Panc1 (cell line): ENCODE measurements at regions not wholly inside any gene's neighbourhood (a gene's known extent, or its start where the extent isn't known, plus 50 kb on each side); places are given as distances from the start of the nearest gene placed in this dataset.

Source experiments
- POLR2AphosphoS5 ChIP-seq: IDR thresholded peaks from 2 replicates; pipeline ENCODE4 v1.6.1; 2012; ENCODE audit warnings: mild to moderate bottlenecking, low read depth, low read length, moderate library complexity
- TF ChIP-seq, protein P1 (sequence below): fragments of 450-650 bp; IDR thresholded peaks from 2 replicates; pipeline ENCODE4 v1.5.1; 2017; ENCODE audit warnings: mild to moderate bottlenecking
- TF ChIP-seq, protein P2 (sequence below), 2 experiments: IDR thresholded peaks; 2 replicates each; pipeline ENCODE4 v1.6.1; 2011 to 2012; ENCODE audit warnings: low read depth in 2 of 2, control low read depth in 1 of 2, low read length in 1 of 2, mild to moderate bottlenecking in 1 of 2, moderate library complexity in 1 of 2; ENCODE audit not compliant: insufficient read depth in 1 of 2

- TF ChIP-seq, protein P1, sequence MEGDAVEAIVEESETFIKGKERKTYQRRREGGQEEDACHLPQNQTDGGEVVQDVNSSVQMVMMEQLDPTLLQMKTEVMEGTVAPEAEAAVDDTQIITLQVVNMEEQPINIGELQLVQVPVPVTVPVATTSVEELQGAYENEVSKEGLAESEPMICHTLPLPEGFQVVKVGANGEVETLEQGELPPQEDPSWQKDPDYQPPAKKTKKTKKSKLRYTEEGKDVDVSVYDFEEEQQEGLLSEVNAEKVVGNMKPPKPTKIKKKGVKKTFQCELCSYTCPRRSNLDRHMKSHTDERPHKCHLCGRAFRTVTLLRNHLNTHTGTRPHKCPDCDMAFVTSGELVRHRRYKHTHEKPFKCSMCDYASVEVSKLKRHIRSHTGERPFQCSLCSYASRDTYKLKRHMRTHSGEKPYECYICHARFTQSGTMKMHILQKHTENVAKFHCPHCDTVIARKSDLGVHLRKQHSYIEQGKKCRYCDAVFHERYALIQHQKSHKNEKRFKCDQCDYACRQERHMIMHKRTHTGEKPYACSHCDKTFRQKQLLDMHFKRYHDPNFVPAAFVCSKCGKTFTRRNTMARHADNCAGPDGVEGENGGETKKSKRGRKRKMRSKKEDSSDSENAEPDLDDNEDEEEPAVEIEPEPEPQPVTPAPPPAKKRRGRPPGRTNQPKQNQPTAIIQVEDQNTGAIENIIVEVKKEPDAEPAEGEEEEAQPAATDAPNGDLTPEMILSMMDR = no peak
- TF ChIP-seq, protein P2, sequence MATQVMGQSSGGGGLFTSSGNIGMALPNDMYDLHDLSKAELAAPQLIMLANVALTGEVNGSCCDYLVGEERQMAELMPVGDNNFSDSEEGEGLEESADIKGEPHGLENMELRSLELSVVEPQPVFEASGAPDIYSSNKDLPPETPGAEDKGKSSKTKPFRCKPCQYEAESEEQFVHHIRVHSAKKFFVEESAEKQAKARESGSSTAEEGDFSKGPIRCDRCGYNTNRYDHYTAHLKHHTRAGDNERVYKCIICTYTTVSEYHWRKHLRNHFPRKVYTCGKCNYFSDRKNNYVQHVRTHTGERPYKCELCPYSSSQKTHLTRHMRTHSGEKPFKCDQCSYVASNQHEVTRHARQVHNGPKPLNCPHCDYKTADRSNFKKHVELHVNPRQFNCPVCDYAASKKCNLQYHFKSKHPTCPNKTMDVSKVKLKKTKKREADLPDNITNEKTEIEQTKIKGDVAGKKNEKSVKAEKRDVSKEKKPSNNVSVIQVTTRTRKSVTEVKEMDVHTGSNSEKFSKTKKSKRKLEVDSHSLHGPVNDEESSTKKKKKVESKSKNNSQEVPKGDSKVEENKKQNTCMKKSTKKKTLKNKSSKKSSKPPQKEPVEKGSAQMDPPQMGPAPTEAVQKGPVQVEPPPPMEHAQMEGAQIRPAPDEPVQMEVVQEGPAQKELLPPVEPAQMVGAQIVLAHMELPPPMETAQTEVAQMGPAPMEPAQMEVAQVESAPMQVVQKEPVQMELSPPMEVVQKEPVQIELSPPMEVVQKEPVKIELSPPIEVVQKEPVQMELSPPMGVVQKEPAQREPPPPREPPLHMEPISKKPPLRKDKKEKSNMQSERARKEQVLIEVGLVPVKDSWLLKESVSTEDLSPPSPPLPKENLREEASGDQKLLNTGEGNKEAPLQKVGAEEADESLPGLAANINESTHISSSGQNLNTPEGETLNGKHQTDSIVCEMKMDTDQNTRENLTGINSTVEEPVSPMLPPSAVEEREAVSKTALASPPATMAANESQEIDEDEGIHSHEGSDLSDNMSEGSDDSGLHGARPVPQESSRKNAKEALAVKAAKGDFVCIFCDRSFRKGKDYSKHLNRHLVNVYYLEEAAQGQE (IDR thresholded peaks at IDR 0.05; ENCODE audit: insufficient read depth in 1 of 2, low read depth in 2 of 2, low read length in 1 of 2) = no peak
- TF ChIP-seq POLR2AphosphoS5 = no peak
Observed at GRCh38 chrX:125108921-125109320, 210.8 kb upstream of the TEX13C start.
